HPDE6-E6E7 (cell line): ENCODE measurements at regions not wholly inside any gene's neighbourhood (a gene's known extent, or its start where the extent isn't known, plus 50 kb on each side); places are given as distances from the start of the nearest gene placed in this dataset.

Experiments used
- DNase-seq: peaks from one replicate; pipeline ENCODE4 v3.0.0; 2011; ENCODE audit warnings: missing footprints; ENCODE audit errors: extremely low spot score

- DNase-seq: no peak
Observed at GRCh38 chr2:150981826-150982225, 279.8 kb downstream of the RBM43 start.

DNA sequence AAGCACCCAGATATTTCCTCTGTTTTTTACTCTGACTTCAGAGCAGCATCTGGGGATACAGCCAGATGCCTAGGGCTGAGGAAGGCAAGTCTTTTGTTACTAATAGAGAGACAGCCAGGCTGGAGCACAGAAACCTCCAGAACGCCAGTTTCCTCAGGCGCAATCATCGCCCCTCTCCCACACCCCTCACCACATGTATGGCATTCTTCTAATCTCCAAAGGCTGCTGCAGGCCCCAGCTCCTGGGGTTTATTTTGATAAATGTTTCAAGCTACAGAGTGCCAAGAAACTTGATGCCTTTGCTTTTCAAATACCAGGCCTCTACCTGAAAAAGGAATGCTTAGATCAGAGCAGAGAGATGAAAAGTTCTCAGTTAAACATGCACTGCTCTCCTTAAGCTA lies 283.6 kb downstream of the RBM43 start:
- DNase-seq: no peak

GRCh38 chr2:150977296-150977695 lies 284.4 kb downstream of the RBM43 start:
- no peak for DNase-seq

GRCh38 chr2:150976604-150977003 lies 285.1 kb downstream of the RBM43 start:
- DNase-seq: no peak

GRCh38 chr2:150974864-150975263 lies 286.8 kb downstream of the RBM43 start:
- no peak for DNase-seq

GRCh38 chr2:150974234-150974633 lies 287.4 kb downstream of the RBM43 start:
- no peak for DNase-seq

- no peak for DNase-seq
Observed at GRCh38 chr2:150971910-150972309, 289.8 kb downstream of the RBM43 start.

GRCh38 chr2:150963336-150963735 lies 298.3 kb downstream of the RBM43 start:
- DNase-seq: no peak

GRCh38 chr2:150955231-150955630 lies 306.4 kb downstream of the RBM43 start:
- no peak for DNase-seq

DNA sequence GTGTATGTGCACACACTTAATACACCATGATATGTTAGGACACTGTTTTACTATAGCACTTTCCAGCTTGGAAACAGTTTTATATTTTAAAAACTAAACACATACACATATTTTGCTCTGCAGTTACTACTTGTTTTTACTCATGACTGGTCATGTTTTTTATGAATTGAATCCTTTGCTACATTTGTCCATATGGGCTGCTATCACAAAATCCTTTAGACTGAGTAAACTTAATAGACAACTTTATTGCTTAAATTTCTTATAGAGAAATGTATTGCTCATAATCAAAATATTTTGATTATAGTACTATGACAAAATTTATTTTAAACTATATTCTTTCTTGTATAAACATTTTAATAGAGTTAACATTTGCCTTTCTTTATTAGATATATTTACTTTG lies 314.8 kb downstream of the RBM43 start:
- no peak for DNase-seq

DNA sequence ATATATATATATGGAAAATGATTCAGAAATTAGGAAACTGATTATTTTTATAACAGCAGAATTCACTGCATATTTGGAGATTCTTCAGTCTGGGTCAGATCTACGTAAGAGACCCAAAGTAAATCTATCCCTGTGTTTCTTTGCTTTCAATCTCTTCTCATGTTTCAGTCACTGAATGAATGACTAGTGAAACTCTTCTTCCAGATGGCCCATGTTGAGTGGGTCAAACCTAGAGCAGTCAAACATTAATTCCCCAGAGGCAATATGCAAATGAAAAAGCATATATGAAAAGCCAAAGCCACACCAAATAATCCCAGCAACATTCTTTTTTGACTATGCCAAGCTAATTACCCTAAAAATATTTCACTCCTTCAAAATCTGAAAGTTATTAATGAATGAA lies 317.3 kb downstream of the RBM43 start:
- DNase-seq: no peak

DNA sequence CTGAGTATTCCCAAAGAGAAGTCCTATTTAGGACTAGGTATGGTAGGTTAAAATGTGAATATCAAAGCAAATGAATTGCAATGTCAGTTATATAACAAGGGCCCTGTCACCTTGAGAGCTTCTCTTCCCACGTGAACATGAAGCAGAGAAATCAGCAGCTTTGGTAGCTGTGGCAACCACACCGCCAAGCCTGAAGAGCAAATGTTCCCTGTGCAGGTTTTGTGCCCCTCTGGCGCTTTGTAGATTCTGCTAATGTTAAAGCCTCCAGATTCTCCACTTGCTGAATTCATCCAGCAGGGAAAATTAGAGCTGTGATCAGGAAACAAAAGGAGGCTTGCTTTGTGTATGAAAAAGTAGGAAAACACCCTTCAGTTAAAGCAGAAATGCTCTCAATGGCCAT lies 322.6 kb downstream of the RBM43 start:
- DNase-seq: no peak

- no peak for DNase-seq
Observed at GRCh38 chr2:150938527-150938926, 323.1 kb downstream of the RBM43 start.

- DNase-seq: no peak
Observed at GRCh38 chr2:150937030-150937429, 324.6 kb downstream of the RBM43 start.

GRCh38 chr2:150931451-150931850 lies 330.2 kb downstream of the RBM43 start:
- no peak for DNase-seq

DNA sequence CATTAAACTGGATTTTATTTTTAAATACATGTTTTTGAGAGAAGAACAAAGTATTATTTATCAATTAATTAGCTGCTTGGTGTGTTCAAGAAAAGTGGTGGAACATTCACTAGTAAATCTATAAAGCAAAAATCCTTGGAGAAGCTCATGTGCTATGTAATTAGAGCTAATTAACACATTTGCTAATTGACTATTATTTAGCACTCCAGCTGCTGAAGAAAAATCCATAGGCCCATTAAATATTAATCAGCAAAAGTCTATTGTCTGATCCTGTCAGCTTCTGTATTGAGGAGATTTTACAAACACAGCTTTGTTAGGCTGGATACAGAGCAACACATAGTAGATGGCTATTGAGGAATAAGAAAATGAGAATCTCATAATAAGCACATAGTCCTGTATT lies 336.1 kb downstream of the RBM43 start:
- DNase-seq: no peak

DNA sequence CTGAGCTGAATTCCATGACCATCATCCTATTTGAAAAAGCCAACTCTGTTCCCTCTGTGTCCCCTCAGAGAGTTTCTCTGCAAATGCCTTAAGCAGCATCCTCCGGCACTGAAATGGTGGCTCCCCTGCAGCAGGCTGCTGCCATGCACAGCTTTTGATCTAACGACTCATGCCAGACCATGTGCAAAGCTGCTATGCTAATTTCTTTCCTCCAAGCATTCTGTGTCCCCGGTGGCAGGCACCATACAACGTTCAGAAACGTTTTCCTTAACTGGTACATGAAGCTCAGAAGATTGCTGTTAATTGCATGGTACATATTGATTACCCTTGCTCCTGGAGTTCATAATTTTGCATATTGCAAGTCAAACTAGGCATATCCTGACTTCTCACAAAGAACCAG lies 336.8 kb downstream of the RBM43 start:
- DNase-seq: no peak

GRCh38 chr2:150919901-150920300 lies 341.8 kb downstream of the RBM43 start:
- no peak for DNase-seq

DNA sequence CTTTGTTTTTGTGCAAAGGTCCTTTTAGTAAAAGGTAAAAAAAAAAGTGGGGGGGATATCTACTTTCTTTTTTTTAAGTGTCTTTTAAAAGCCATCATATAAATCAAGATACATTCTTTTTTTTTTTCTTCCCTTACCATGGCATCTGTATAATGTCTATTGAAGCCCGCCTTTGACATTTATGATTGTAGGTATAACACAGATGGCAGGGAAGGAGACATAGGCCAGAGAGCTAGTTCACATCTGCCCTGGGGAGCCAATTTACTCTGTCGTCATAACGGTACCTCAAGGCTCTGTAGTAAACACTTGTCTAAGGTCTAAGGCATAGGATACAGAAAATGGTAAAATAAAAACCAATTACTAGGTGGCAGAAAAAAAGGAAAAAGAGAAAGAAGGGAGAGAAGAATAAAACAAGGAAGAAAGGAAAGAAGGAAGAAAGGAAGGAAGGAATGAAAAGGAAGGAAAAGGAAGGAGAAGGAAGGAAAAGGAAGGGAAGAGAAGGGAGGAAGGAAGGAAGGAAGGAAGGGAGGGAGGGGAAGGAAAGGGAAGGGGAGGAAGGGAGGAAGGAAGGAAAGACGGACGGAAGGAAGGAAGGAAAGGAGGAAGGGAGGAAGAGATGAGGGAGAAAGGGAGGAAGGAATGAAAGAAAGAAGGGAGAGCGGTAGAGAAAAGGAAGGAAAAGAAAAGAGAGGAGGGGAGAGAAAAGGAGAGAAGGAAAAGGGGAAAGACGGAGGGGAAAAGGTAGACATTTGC lies 343.5 kb downstream of the RBM43 start:
- no peak for DNase-seq

GRCh38 chr2:150916467-150917396 lies 344.9 kb downstream of the RBM43 start:
- DNase-seq: no peak

DNA sequence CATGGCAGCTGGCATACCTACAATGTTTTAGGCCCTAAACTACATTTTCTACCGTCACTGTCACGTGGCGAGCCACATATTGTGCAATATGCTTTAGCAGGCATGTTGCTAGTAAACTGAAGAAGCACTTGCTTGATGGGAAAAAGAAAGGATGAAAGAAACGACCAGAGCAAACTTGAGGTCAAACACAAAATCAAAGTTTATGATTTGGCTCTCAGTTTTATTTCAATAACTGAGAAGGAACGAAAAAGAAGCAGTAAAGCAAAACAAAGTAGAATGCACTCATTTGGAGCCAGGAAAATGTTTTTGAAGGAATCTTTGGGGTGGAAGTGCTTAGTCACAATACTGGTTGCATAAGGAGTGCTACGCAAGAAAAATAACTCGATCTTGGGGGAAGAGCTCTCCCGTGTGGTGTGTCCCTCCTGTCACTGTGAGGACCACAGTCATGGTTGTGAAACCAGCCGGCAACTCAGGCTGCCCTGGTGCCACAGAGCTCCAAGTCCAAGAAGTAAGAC lies 349.8 kb downstream of the RBM43 start:
- DNase-seq: peak; percentile 39

DNA sequence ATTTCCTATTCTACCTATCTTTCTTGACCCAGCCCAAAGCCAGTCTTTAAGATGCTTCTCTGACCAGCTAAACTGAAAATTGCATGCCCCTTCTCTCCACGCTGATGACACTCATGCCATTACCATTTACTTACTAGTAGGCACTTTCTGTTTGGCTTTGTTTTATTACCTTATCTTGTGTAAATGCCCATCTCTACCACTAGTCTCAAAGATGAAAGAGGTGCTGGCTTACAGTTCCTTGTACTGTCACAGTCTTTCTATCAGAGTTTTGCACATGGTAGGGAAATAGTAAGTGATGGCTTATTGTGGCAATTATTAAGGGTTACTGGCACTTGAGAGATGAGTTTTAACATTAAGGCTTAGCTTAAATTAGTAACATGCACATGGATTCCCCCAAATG lies 352.1 kb downstream of the RBM43 start:
- no peak for DNase-seq

GRCh38 chr2:150909090-150909489 lies 352.6 kb downstream of the RBM43 start:
- no peak for DNase-seq
